Panc1 (cell line): ENCODE measurements at regions not wholly inside any gene's neighbourhood (a gene's known extent, or its start where the extent isn't known, plus 50 kb on each side); places are given as distances from the start of the nearest gene placed in this dataset.
"Not testable (repeated sequence)": the region's sequence is repeated elsewhere in the genome, so short reads cannot be mapped to it uniquely, and the experiment has no call there.

Experiments used
- CTCF ChIP-seq: fragments of 450-650 bp; IDR thresholded peaks from 2 replicates; pipeline ENCODE4 v1.5.1; 2017; ENCODE audit warnings: mild to moderate bottlenecking
- POLR2AphosphoS5 ChIP-seq: IDR thresholded peaks from 2 replicates; pipeline ENCODE4 v1.6.1; 2012; ENCODE audit warnings: mild to moderate bottlenecking, low read depth, low read length, moderate library complexity
- REST ChIP-seq, 2 experiments: IDR thresholded peaks; 2 replicates each; pipeline ENCODE4 v1.6.1; 2011 to 2012; ENCODE audit warnings: low read depth in 2 of 2, control low read depth in 1 of 2, low read length in 1 of 2, mild to moderate bottlenecking in 1 of 2, moderate library complexity in 1 of 2; ENCODE audit not compliant: insufficient read depth in 1 of 2
- SIN3A ChIP-seq: IDR thresholded peaks from 2 replicates; pipeline ENCODE4 v1.6.1; 2012; ENCODE audit warnings: low read depth, mild to moderate bottlenecking, low read length, moderate library complexity, borderline replicate concordance; ENCODE audit not compliant: insufficient read depth
- TCF7L2 ChIP-seq: IDR thresholded peaks from 2 replicates; pipeline ENCODE4 v1.6.1; 2011; ENCODE audit warnings: mild to moderate bottlenecking, low read depth, low read length, inconsistent platforms

GRCh38 chr22:11973856-11974255, 3554.1 kb upstream of the OR11H1 start:
- TF ChIP-seq CTCF; REST (IDR thresholded peaks at IDR 0.05; ENCODE audit: insufficient read depth in 1 of 2, low read depth in 2 of 2, low read length in 1 of 2); POLR2AphosphoS5; SIN3A; TCF7L2: not testable (repeated sequence)
